CD4-positive, alpha-beta T cell (primary cell): ENCODE measurements at regions not wholly inside any gene's neighbourhood (a gene's known extent, or its start where the extent isn't known, plus 50 kb on each side); places are given as distances from the start of the nearest gene placed in this dataset.
"Not testable (repeated sequence)": the region's sequence is repeated elsewhere in the genome, so short reads cannot be mapped to it uniquely, and the experiment has no call there.

Experiments used
- ATAC-seq: fragments of 200-7000 bp; cut with Tn5 transposase; one replicate; pipeline ENCODE4 v1.10.0; 2022; ENCODE audit warnings: mild to moderate bottlenecking; ENCODE audit not compliant: poor library complexity
- CTCF ChIA-PET: fragments of 350-600 bp; sonication (Branson Sonifier 250); formaldehyde crosslinking; loops from one replicate; lab custom pipeline; 2021; ENCODE audit warnings: antibody characterized with exemption, inconsistent platforms; lab: Charles Lee
- POLR2A ChIA-PET: fragments of 350-600 bp; sonication (Branson Sonifier 250); formaldehyde crosslinking; loops from one replicate; lab custom pipeline; 2021; ENCODE audit warnings: antibody characterized with exemption, inconsistent platforms; lab: Charles Lee
- DNase-seq, 14 experiments: peaks; one replicate each; pipeline ENCODE4 v3.0.0-alpha.2; 2013 to 2020; ENCODE audit warnings: mixed read lengths in 2 of 14
- H3K27ac ChIP-seq, 2 donors: one replicate each; pipeline versions ENCODE4 v1.5.1 to v1.7.0; 2013; ENCODE audit warnings: low read length in 2 of 2, low read depth in 1 of 2, mild to moderate bottlenecking in 1 of 2
- H3K27me3 ChIP-seq, 2 experiments: 1 replicate in 1 of 2; 2 replicates in 1 of 2; pipeline versions ENCODE4 v1.6.1 to v1.7.0; 2013; ENCODE audit warnings: low read length in 2 of 2, control low read depth in 1 of 2, mild to moderate bottlenecking in 1 of 2, moderate library complexity in 1 of 2; ENCODE audit not compliant: insufficient read depth in 2 of 2, control insufficient read depth in 1 of 2
- H3K36me3 ChIP-seq: one replicate; pipeline ENCODE4 v1.6.1; 2013; ENCODE audit warnings: low read length, control low read depth; ENCODE audit not compliant: insufficient read depth
- H3K4me1 ChIP-seq: one replicate; pipeline ENCODE4 v1.6.1; 2013; ENCODE audit warnings: low read length, control low read depth; ENCODE audit not compliant: insufficient read depth
- H3K4me3 ChIP-seq: one replicate; pipeline ENCODE4 v1.5.1; 2013; ENCODE audit warnings: mild to moderate bottlenecking, low read length, moderate library complexity
- H3K9me3 ChIP-seq, 2 experiments: 1 replicate in 1 of 2; 2 replicates in 1 of 2; pipeline versions ENCODE4 v1.6.1 to v1.7.0; 2013; ENCODE audit warnings: low read length in 2 of 2, mild to moderate bottlenecking in 2 of 2, control low read depth in 1 of 2, moderate library complexity in 1 of 2; ENCODE audit not compliant: control insufficient read depth in 1 of 2, insufficient read depth in 1 of 2
- H3K27ac Mint-ChIP-seq: one replicate; pipeline ENCODE4 v1.8.0; 2020; ENCODE audit warnings: mixed read lengths
- H3K27me3 Mint-ChIP-seq: one replicate; pipeline ENCODE4 v1.8.0; 2021; ENCODE audit warnings: mixed read lengths
- H3K36me3 Mint-ChIP-seq: one replicate; pipeline ENCODE4 v1.8.0; 2021; ENCODE audit warnings: low read depth, mixed read lengths
- H3K4me1 Mint-ChIP-seq: one replicate; pipeline ENCODE4 v1.8.0; 2021; ENCODE audit warnings: low read depth, mixed read lengths
- H3K4me3 Mint-ChIP-seq: one replicate; pipeline ENCODE4 v1.8.0; 2020; ENCODE audit warnings: mild to moderate bottlenecking, mixed read lengths
- H3K9me3 Mint-ChIP-seq: one replicate; pipeline ENCODE4 v1.8.0; 2020; ENCODE audit warnings: mixed read lengths
- CTCF ChIP-seq: fragments of 200-600 bp; IDR thresholded peaks from one replicate; pipeline ENCODE4 v1.8.0; 2022; ENCODE audit warnings: antibody characterized with exemption, mild to moderate bottlenecking
- intact Hi-C, 2 experiments: fragments of 100-400 bp; cut with DNase I in 1 of 2; cut with micrococcal nuclease in 1 of 2; formaldehyde crosslinking; loops; one replicate each; pipeline versions ENCODE4 v1.15.1 to v1.9.0; 2023 to 2025; cut with DNase I, micrococcal nuclease

- H3K4me1 ChIP-seq, H3K4me3 ChIP-seq, H3K27me3 ChIP-seq, H3K4me1 Mint-ChIP-seq, ATAC-seq, H3K4me3 Mint-ChIP-seq, H3K27ac ChIP-seq, intact Hi-C loops, CTCF ChIA-PET, POLR2A ChIA-PET, DNase-seq, H3K27ac Mint-ChIP-seq, H3K36me3 ChIP-seq, H3K9me3 ChIP-seq, H3K36me3 Mint-ChIP-seq, H3K9me3 Mint-ChIP-seq: not testable (repeated sequence)
- peaks cover 17% of the 10 kb centered on the region for H3K27me3 Mint-ChIP-seq
Observed at GRCh38 chr1:219863816-219864215, 64.5 kb downstream of the SLC30A10 start.

- Mint-ChIP-seq H3K9me3 (no peaks in the 10 kb centered on the region), H3K27ac (no peak overlapping the region), H3K27me3 (peaks cover 17% of the 10 kb centered on the region), H3K4me3 (no peak overlapping the region), H3K4me1 (no peaks in the 10 kb centered on the region), H3K36me3 (no peaks in the 10 kb centered on the region)
- no peaks in the 10 kb centered on the region for H3K27me3 ChIP-seq
- H3K36me3 ChIP-seq, result no peaks in the 10 kb centered on the region
- POLR2A ChIA-PET, result no interaction called here
- H3K4me3 ChIP-seq, result no peak overlapping the region
- DNase-seq (no peak), ATAC-seq (no peak)
- H3K27ac ChIP-seq, result no peak overlapping the region
- no peak for TF ChIP-seq CTCF
- CTCF ChIA-PET, result no interaction called here
- no peaks in the 10 kb centered on the region for H3K9me3 ChIP-seq
- no peaks in the 10 kb centered on the region for H3K4me1 ChIP-seq
- intact Hi-C loops, result no loop called here
Observed at GRCh38 chr1:219862366-219862765, 66.0 kb downstream of the SLC30A10 start.

- ChIA-PET CTCF (no interaction called here), POLR2A (no interaction called here)
- ATAC-seq (no peak), DNase-seq (no peak)
- Histone ChIP-seq H3K9me3 (no peaks in the 10 kb centered on the region), H3K27ac (no peak overlapping the region), H3K4me1 (no peaks in the 10 kb centered on the region), H3K27me3 (no peaks in the 10 kb centered on the region), H3K4me3 (no peak overlapping the region), H3K36me3 (no peaks in the 10 kb centered on the region)
- Mint-ChIP-seq H3K9me3 (peaks cover 6% of the 10 kb centered on the region), H3K4me1 (no peaks in the 10 kb centered on the region), H3K27ac (no peak overlapping the region), H3K27me3 (peaks cover 17% of the 10 kb centered on the region), H3K36me3 (no peaks in the 10 kb centered on the region), H3K4me3 (no peak overlapping the region)
- no peak for TF ChIP-seq CTCF
- intact Hi-C loops, result no loop called here
Observed at GRCh38 chr1:219858980-219859379, 69.4 kb downstream of the SLC30A10 start.

GRCh38 chr1:219847215-219847855, 81.0 kb downstream of the SLC30A10 start:
- Histone ChIP-seq H3K27me3 (no peaks in the 10 kb centered on the region), H3K4me1 (no peaks in the 10 kb centered on the region), H3K36me3 (no peaks in the 10 kb centered on the region), H3K27ac (no peak overlapping the region), H3K9me3 (peaks cover 0 to 10% of the 10 kb centered on the region in 2 experiments), H3K4me3 (no peak overlapping the region)
- Mint-ChIP-seq H3K4me3 (no peak overlapping the region), H3K27ac (no peak overlapping the region), H3K36me3 (no peaks in the 10 kb centered on the region), H3K9me3 (peaks cover 20% of the 10 kb centered on the region), H3K4me1 (no peaks in the 10 kb centered on the region), H3K27me3 (no peaks in the 10 kb centered on the region)
- intact Hi-C loops, result no loop called here
- no peak for ATAC-seq
- ChIA-PET CTCF (no interaction called here), POLR2A (no interaction called here)
- DNase-seq, result no peak
- no peak for TF ChIP-seq CTCF

- H3K9me3 ChIP-seq, H3K36me3 ChIP-seq, H3K9me3 Mint-ChIP-seq, H3K27me3 ChIP-seq, H3K4me1 ChIP-seq, ATAC-seq, POLR2A ChIA-PET, H3K27ac Mint-ChIP-seq, intact Hi-C loops, H3K36me3 Mint-ChIP-seq, H3K27ac ChIP-seq, DNase-seq, H3K4me3 Mint-ChIP-seq, H3K4me3 ChIP-seq, CTCF ChIA-PET, H3K4me1 Mint-ChIP-seq: not testable (repeated sequence)
- H3K27me3 Mint-ChIP-seq, result peaks cover 16% of the 10 kb centered on the region
Observed at GRCh38 chr1:219839595-219839994, 88.8 kb downstream of the SLC30A10 start.
